Activated CD4-positive, alpha-beta memory T cell treated with anti-CD3 and anti-CD28 coated beads for 36 hours (primary cell): ENCODE measurements at regions not wholly inside any gene's neighbourhood (a gene's known extent, or its start where the extent isn't known, plus 50 kb on each side); places are given as distances from the start of the nearest gene placed in this dataset.

Source experiments
- CTCF ChIA-PET: fragments of 350-600 bp; sonication (Branson Sonifier 250); formaldehyde crosslinking; loops from one replicate; lab custom pipeline; 2021; ENCODE audit warnings: antibody characterized with exemption, inconsistent platforms; lab: Charles Lee
- POLR2A ChIA-PET: fragments of 350-600 bp; sonication (Branson Sonifier 250); formaldehyde crosslinking; loops from one replicate; lab custom pipeline; 2021; ENCODE audit warnings: antibody characterized with exemption; lab: Charles Lee
- DNase-seq: peaks from one replicate; pipeline ENCODE4 v3.0.0-alpha.2; 2020
- H3K27ac Mint-ChIP-seq: one replicate; pipeline ENCODE4 v1.8.0; 2021; ENCODE audit warnings: mixed read lengths
- H3K27me3 Mint-ChIP-seq: one replicate; pipeline ENCODE4 v1.8.0; 2021; ENCODE audit warnings: mixed read lengths
- H3K36me3 Mint-ChIP-seq: one replicate; pipeline ENCODE4 v1.8.0; 2021; ENCODE audit warnings: mixed read lengths
- H3K4me1 Mint-ChIP-seq: one replicate; pipeline ENCODE4 v1.8.0; 2021; ENCODE audit warnings: low read depth, mixed read lengths
- H3K4me3 Mint-ChIP-seq: one replicate; pipeline ENCODE4 v1.8.0; 2021; ENCODE audit warnings: mild to moderate bottlenecking, mixed read lengths
- H3K9me3 Mint-ChIP-seq: one replicate; pipeline ENCODE4 v1.8.0; 2021; ENCODE audit warnings: mixed read lengths
- intact Hi-C: fragments of 100-400 bp; cut with micrococcal nuclease; formaldehyde crosslinking; loops from one replicate; pipeline ENCODE4 v1.15.1; 2023

GRCh38 chr6:23371132-23371915, 754.7 kb upstream of the NRSN1 start:
- Mint-ChIP-seq H3K27ac (no peak overlapping the region), H3K4me1 (no peaks in the 10 kb centered on the region), H3K36me3 (no peaks in the 10 kb centered on the region), H3K27me3 (no peaks in the 10 kb centered on the region), H3K9me3 (no peaks in the 10 kb centered on the region), H3K4me3 (no peak overlapping the region)
- no peak for DNase-seq
- POLR2A ChIA-PET = no interaction called here
- intact Hi-C loops = no loop called here
- CTCF ChIA-PET = no interaction called here

- POLR2A ChIA-PET = no interaction called here
- H3K27me3 Mint-ChIP-seq = no peaks in the 10 kb centered on the region
- H3K27ac Mint-ChIP-seq = no peak overlapping the region
- CTCF ChIA-PET = no interaction called here
- no peak overlapping the region for H3K4me3 Mint-ChIP-seq
- no peaks in the 10 kb centered on the region for H3K4me1 Mint-ChIP-seq
- no peak for DNase-seq
- intact Hi-C loops = no loop called here
- H3K36me3 Mint-ChIP-seq = no peaks in the 10 kb centered on the region
- no peaks in the 10 kb centered on the region for H3K9me3 Mint-ChIP-seq
These were observed 748.2 kb upstream of the NRSN1 start for GRCh38 chr6:23377830-23378229.

- Mint-ChIP-seq H3K4me1 (no peaks in the 10 kb centered on the region), H3K36me3 (no peaks in the 10 kb centered on the region), H3K9me3 (no peaks in the 10 kb centered on the region), H3K27me3 (no peaks in the 10 kb centered on the region), H3K27ac (no peak overlapping the region), H3K4me3 (no peak overlapping the region)
- CTCF ChIA-PET = no interaction called here
- POLR2A ChIA-PET = no interaction called here
- intact Hi-C loops = no loop called here
- DNase-seq = no peak
These were observed 745.5 kb upstream of the NRSN1 start for GRCh38 chr6:23380465-23380864.

- intact Hi-C loops = no loop called here
- Mint-ChIP-seq H3K4me3 (no peak overlapping the region), H3K27ac (no peak overlapping the region), H3K4me1 (no peaks in the 10 kb centered on the region), H3K36me3 (no peaks in the 10 kb centered on the region), H3K9me3 (peaks cover 9% of the 10 kb centered on the region), H3K27me3 (no peaks in the 10 kb centered on the region)
- ChIA-PET POLR2A (no interaction called here), CTCF (interaction anchor here (0.6 kb wide), 1 partner anchor 15 kb away, joined by 3 read pairs; no protein-coding TSS in a partner anchor)
- no peak for DNase-seq
These were observed 737.8 kb upstream of the NRSN1 start for GRCh38 chr6:23388086-23388783.

GRCh38 chr6:23389386-23389785, 736.6 kb upstream of the NRSN1 start:
- POLR2A ChIA-PET = no interaction called here
- Mint-ChIP-seq H3K27ac (no peak overlapping the region), H3K9me3 (peaks cover 9% of the 10 kb centered on the region), H3K27me3 (no peaks in the 10 kb centered on the region), H3K4me3 (no peak overlapping the region), H3K4me1 (no peaks in the 10 kb centered on the region), H3K36me3 (no peaks in the 10 kb centered on the region)
- DNase-seq = no peak
- CTCF ChIA-PET = no interaction called here
- intact Hi-C loops = no loop called here

GRCh38 chr6:23390221-23390620, 735.8 kb upstream of the NRSN1 start:
- Mint-ChIP-seq H3K4me3 (no peak overlapping the region), H3K36me3 (no peaks in the 10 kb centered on the region)
- intact Hi-C loops = no loop called here

GRCh38 chr6:23394681-23395080, 731.3 kb upstream of the NRSN1 start:
- intact Hi-C loops = no loop called here
- peaks cover 4% of the 10 kb centered on the region for H3K9me3 Mint-ChIP-seq
- ChIA-PET POLR2A (no interaction called here), CTCF (no interaction called here)
- no peaks in the 10 kb centered on the region for H3K36me3 Mint-ChIP-seq
- no peak overlapping the region for H3K27ac Mint-ChIP-seq
- H3K4me3 Mint-ChIP-seq = no peak overlapping the region
- DNase-seq = no peak
- no peaks in the 10 kb centered on the region for H3K27me3 Mint-ChIP-seq
- H3K4me1 Mint-ChIP-seq = no peaks in the 10 kb centered on the region

More at GRCh38 chr6:23390221-23390620, 735.8 kb upstream of the NRSN1 start:
- ChIA-PET CTCF (no interaction called here), POLR2A (no interaction called here)
- Mint-ChIP-seq H3K9me3 (peaks cover 9% of the 10 kb centered on the region), H3K27me3 (no peaks in the 10 kb centered on the region), H3K27ac (no peak overlapping the region), H3K4me1 (no peaks in the 10 kb centered on the region)
- no peak for DNase-seq

- Mint-ChIP-seq H3K9me3 (peaks cover 4% of the 10 kb centered on the region), H3K27me3 (no peaks in the 10 kb centered on the region), H3K4me3 (no peak overlapping the region), H3K27ac (no peak overlapping the region), H3K4me1 (no peaks in the 10 kb centered on the region), H3K36me3 (no peaks in the 10 kb centered on the region)
- DNase-seq = no peak
- ChIA-PET POLR2A (no interaction called here), CTCF (no interaction called here)
- intact Hi-C loops = no loop called here
These were observed 730.6 kb upstream of the NRSN1 start for GRCh38 chr6:23395381-23395780.

GRCh38 chr6:23396949-23397348, 729.1 kb upstream of the NRSN1 start:
- DNase-seq = no peak
- H3K36me3 Mint-ChIP-seq = no peaks in the 10 kb centered on the region
- no peaks in the 10 kb centered on the region for H3K27me3 Mint-ChIP-seq
- no peak overlapping the region for H3K27ac Mint-ChIP-seq
- intact Hi-C loops = no loop called here
- H3K9me3 Mint-ChIP-seq = no peaks in the 10 kb centered on the region
- H3K4me3 Mint-ChIP-seq = no peak overlapping the region
- no peaks in the 10 kb centered on the region for H3K4me1 Mint-ChIP-seq
- CTCF ChIA-PET = no interaction called here
- POLR2A ChIA-PET = no interaction called here

GRCh38 chr6:23403460-23403859, 722.6 kb upstream of the NRSN1 start:
- Mint-ChIP-seq H3K9me3 (no peaks in the 10 kb centered on the region), H3K4me1 (no peaks in the 10 kb centered on the region), H3K27ac (no peak overlapping the region), H3K27me3 (no peaks in the 10 kb centered on the region), H3K4me3 (no peak overlapping the region), H3K36me3 (no peaks in the 10 kb centered on the region)
- ChIA-PET POLR2A (no interaction called here), CTCF (no interaction called here)
- no peak for DNase-seq
- intact Hi-C loops = no loop called here

GRCh38 chr6:23409531-23409930, 716.5 kb upstream of the NRSN1 start:
- no peaks in the 10 kb centered on the region for H3K36me3 Mint-ChIP-seq
- DNase-seq = no peak
- H3K27me3 Mint-ChIP-seq = no peaks in the 10 kb centered on the region
- POLR2A ChIA-PET = no interaction called here
- H3K4me1 Mint-ChIP-seq = no peaks in the 10 kb centered on the region
- H3K4me3 Mint-ChIP-seq = no peak overlapping the region
- H3K9me3 Mint-ChIP-seq = peaks cover 2% of the 10 kb centered on the region
- intact Hi-C loops = no loop called here
- CTCF ChIA-PET = no interaction called here
- no peak overlapping the region for H3K27ac Mint-ChIP-seq

GRCh38 chr6:23410439-23410838, 715.6 kb upstream of the NRSN1 start:
- DNase-seq = no peak
- Mint-ChIP-seq H3K27me3 (no peaks in the 10 kb centered on the region), H3K4me1 (no peaks in the 10 kb centered on the region), H3K4me3 (no peak overlapping the region), H3K36me3 (no peaks in the 10 kb centered on the region), H3K27ac (no peak overlapping the region), H3K9me3 (peaks cover 2% of the 10 kb centered on the region)
- intact Hi-C loops = no loop called here
- ChIA-PET CTCF (no interaction called here), POLR2A (no interaction called here)

GRCh38 chr6:23412770-23413169, 713.2 kb upstream of the NRSN1 start:
- H3K4me3 Mint-ChIP-seq = no peak overlapping the region
- CTCF ChIA-PET = no interaction called here
- H3K36me3 Mint-ChIP-seq = no peaks in the 10 kb centered on the region
- no peaks in the 10 kb centered on the region for H3K4me1 Mint-ChIP-seq
- intact Hi-C loops = no loop called here
- no peaks in the 10 kb centered on the region for H3K27me3 Mint-ChIP-seq
- POLR2A ChIA-PET = no interaction called here
- no peak overlapping the region for H3K27ac Mint-ChIP-seq
- H3K9me3 Mint-ChIP-seq = peaks cover 2% of the 10 kb centered on the region
- DNase-seq = no peak
